HG03066 (cell line): ENCODE measurements at regions not wholly inside any gene's neighbourhood (a gene's known extent, or its start where the extent isn't known, plus 50 kb on each side); places are given as distances from the start of the nearest gene placed in this dataset.
"Not testable (repeated sequence)": the region's sequence is repeated elsewhere in the genome, so short reads cannot be mapped to it uniquely, and the experiment has no call there.

Experiments
- ATAC-seq: cut with Tn5 transposase; IDR thresholded peaks from one replicate; pipeline ENCODE4 v1.9.1; 2021; ENCODE audit warnings: low read depth; ENCODE audit not compliant: unreplicated experiment

DNA sequence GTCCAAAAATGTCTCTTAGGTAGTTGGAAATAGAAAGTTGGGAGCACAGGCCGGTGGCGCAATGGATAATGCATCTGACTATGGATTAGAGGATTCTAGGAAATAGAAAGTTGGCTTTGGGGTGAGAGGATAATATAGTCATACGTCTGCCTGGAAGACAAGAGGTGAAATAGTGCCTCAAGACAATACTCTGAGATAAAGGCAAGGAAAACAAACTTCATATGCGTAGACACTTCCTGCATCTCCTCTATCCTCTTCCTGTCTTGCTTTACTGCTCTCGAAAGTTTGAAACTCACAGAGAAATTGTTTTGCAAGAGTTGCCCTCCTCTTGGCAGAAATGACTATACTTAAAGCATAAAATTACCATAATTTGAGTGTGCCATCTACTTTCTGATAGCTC is 153.2 kb upstream of the FBXL7 start:
- no peak for ATAC-seq

DNA sequence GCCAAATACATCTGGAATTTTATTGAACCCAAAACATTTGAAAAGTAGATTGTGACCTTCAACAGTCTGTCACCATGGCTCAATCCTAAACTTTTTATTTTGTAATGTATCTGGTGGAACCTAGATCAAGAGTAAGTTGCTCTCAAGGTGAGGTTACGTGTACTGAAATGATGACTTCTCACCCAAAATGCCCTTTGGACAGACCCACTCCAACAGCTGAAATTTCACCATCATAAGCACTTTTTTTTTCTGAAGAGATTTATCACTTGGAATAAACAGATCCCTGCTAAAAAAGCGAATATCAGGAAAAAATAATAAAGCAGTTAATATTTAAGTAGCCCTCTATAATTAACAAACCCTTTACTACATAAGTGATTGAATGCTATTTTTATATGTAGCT is 155.0 kb upstream of the FBXL7 start:
- ATAC-seq: no peak

DNA sequence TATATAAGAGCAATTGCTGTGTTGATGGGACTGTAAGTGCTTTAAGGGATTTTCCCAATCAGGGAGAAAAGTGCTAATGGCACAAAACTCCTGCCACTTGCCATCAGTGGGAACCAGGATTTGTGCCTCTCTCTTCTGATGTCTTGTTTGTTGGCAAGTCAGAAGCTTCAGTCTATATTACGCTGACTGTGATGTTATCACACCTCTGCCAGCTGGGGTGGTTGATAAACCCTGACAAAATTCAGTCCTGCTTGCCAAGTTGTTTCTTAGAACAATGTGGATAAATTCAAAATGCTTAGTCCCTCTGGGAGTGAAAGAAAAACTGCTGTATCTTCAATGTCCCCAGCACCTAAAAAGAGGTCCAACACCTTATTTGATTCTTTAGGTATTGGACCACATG is 161.4 kb upstream of the FBXL7 start:
- ATAC-seq: no peak

DNA sequence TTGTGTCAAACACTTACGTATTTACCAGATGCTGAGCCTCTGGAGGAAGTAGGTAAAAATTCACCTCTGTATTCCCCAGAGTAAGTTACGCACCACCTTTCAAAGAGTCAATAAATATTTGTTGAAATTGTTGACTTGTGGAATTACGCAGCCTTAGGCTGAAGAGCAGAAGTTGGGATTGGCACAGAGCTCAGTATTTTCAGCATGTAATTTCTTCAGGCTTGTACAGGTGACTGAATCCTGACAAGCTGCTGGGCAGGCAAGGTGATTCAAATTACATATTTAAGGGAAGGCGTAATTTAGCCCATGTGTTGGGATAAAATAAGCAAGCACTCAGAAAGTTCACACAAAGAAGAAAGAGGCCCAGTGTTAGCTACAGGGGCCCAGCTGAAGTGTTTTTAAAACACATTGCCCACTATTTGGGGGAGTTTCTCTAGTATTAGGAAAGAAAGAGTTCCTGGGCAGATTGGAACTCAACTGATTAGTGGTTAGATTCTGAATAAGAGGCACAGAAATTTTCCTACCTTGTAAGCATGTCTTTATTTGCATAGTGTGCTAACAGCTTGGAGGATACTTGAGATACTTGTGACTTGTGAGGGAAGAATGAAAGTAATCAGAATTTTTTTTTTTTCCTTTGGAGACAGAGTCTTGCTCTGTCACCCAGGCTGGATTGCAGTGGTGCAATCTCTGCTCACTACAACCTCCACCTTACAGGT is 165.3 kb upstream of the FBXL7 start:
- ATAC-seq: no peak

DNA sequence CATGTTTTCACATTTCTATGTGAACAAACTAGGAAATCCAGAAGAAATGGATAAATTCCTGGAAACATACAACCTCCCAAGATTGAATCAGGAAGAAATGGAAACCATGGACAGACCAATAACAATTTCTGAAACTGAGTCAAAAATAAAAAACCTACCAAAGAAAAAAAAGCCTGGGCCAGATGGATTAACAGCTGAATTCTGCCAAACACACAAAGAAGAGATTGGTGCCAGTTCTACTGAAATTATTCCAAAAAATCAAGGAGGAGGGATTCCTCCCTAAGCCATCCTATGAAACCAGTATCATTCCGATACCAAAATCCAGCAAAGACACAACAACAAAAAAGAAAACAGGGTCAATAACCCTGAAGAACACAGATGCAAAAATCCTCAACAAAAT is 166.9 kb upstream of the FBXL7 start:
- ATAC-seq: no peak

DNA sequence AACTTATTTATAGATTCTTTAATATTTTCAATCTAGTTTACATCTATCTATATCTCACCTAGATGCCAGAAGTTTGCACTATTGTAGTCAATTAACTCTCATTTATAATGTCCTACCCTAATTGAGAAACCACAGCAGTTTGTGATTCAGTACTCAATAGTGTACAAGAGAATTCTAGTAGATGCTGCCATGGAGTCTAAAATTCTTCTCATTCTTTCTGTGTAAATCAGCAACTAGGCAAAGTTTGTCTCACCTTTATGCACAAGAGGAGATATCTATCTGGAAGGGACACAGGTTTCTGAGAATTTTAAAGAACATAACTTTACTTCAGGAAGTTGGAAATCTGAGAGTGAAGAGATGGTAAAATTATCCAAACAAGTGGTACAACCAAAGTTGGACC is 173.0 kb upstream of the FBXL7 start:
- no peak for ATAC-seq

DNA sequence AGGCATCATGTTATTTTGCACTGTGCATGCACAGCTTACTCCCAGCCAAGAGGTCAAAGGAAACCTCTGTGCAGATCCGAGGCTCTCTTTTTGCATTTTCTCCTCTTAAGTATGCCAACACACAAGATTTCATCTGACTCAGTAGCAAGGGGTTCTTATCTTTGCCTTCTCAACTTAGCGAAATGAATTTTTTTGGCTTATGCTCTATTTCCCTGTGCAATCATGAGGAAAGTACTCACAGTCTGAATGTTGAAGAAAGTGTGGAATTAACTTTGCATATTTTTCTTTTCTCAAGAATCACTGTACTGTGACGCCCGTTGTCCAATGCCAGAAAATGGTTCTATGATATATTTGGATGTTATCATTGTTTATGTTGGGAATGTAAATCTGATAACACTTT is 173.5 kb upstream of the FBXL7 start:
- ATAC-seq: no peak

DNA sequence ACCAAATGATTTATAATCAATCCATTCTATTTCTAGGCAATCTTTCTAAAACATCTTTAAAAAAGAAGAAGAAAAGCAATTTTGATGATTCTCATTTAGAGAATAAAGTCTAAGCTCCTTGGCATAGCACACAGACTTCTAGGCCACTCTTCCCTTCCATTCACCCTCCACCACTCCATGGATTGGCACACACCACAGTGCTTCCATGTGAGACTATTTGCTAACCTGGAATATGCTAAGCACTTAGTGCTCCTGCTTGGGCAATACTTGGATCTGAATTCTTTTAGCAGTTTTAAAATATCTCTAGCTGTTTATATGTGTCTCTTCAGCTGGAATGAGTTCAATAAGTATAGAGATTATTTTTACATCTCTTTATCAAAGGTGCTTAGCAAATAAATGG is 177.6 kb upstream of the FBXL7 start:
- no peak for ATAC-seq

DNA sequence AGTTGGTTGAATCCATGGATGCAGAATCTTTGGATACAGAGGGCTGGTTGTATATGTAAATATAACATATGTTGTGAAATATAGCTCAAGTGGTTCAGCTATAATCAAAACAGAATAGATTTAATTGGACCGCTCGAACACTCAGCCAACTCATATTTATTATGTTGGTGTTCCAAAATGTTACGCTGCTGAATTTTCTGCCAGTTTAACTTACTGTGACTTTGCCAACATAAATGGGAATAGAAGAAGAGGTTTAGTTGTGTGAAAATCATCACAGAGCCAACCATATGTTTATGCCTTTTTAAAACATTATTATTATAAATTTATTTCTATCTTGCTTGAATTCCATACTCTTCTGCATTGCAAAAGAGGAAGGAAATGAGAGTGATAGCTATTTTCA is 178.2 kb upstream of the FBXL7 start:
- ATAC-seq: no peak

DNA sequence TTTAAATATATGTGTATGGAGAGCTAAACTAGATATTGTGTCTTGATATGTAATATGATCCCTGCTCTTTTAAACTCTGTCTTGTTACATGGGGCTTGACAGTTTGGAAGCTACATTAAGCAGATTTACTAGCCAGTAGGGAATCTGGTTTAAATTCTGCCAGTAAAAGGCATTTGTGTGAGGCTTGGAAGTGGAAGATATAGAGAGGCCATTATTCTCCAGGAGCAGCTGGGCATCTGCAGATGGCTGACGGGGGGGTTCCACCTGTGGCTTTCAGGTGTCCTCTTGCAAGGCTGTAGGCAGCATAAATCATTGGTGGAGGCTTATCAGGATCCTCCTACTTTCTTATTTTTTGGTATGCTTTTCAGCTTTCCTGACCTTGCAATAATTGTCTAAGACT is 179.1 kb upstream of the FBXL7 start:
- ATAC-seq: no peak

DNA sequence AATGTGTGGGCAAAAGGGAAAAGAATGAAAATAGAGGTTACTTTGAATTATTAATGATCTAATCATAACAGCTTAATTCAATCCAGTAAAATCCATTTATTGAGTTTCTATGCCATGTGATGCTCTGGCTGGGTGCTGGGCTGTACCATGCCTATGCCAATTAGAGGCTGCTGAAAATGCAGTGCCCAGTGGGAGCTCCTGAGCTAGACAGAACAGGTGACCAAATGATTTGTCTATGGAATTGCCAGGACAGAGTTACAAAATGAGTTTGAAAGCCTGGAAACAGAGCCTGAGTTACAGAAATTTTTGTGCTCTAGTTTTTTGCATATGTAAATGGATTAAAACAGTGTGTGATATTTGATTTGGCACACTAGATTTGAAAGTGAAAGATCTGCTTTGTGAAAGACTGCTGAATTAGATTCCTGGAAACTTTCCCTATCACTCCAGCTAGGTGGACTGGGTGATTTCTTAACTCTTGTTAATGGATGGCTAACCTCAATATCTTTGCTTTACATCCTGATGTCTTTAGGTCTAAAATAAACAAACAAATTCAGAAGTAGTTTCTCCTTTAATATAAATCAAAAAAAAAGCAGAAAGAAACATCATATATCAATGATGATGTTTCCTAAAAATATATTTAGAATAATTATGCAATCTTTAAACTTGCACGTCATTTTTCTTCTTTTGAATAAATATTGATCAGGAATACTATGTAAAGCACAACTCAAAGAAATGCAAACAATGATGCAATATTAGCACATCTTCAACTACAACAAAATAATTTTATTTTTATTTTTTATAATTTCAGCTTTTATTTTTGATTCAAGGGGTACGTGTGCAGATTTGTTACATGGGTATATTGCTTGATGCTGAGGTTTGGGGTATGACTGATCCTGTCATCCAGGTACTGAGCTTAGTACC is 194.8 kb upstream of the FBXL7 start:
- no peak for ATAC-seq

DNA sequence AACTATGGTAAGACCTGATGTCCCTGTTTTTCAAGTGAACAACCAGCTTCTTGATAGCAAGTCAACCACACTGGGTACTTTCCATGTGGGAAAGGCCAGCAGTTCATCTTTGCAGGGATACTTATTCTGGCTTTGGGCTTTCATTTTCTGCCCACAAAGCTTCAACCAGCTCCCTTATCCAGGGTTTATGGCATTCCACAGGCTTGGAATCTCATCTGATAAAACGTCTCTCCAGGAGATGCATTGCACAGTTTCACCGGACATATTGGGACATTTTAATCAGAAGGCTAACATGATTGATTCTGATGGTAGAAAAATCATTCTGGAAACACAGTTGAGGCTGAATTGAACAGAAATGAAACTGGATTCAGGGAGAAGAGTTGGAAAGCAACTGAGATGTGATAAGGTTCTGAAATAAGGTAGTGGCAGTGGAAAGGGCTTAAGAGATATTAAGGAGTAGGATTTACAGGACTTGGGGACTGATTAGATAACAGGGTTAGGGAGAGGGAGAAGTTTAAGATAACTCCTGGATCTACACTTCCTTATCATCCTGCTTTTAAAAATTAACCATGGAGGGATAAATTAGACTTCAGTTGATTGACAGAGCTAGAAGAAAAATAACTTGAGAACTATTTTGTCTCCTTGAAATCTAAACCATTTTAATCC is 195.8 kb upstream of the FBXL7 start:
- ATAC-seq: no peak

DNA sequence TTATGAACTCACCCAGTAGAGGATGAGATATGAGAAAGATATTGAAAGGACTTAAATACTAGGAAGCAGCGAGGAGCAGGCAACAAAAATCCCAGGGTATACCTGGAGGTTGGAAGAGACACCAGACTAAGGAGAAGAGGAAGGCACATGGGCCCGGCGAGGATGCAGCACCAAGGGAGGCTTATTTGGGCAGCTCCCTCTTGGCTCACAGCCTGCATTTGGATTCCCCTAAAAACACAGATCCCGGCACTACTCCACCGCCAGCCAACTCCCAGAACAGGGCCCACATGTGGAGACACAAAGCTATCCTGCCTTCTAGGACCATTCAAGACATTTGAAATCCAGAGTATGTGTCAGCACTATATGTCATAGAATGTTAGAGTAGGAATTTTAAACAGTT is 199.8 kb upstream of the FBXL7 start:
- ATAC-seq: no peak

DNA sequence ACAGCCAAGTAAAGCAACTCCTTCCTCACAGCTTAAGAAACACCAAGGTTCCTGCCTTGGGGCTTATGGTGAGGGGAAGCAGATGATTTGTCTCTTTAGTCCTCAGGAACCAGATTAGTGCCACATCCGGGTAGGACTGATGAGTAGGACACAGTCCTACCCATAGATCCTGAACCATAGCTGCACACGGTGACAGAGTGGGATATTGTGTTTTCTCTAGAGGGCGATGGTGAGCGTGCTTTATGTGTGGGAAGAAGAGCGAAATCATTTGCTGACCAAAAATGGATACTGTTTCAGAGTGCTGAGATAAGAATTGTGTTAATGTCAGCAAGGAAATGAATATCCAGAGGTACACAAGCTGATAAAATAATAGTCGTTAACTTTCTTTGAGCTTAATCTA is 209.0 kb upstream of the FBXL7 start:
- no peak for ATAC-seq

DNA sequence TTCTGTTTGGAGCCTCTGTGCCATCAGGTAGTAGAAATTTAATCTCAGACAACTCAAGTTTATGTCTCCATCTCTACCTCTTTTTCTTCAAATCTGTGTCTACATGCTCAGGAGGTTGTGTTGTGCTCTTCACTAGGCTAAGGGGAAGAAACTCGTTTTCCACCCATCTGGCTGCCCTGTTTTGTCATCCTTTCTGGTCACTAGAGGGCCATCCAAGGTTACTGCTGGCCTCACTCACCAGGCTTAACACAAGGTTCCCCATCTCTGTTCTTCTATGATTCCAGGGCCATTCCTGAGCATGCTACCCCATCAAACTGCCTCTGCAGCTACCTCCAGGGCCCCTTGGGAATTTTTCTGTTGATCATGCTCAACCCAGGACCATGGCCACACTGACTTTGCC is 213.3 kb upstream of the FBXL7 start:
- no peak for ATAC-seq

DNA sequence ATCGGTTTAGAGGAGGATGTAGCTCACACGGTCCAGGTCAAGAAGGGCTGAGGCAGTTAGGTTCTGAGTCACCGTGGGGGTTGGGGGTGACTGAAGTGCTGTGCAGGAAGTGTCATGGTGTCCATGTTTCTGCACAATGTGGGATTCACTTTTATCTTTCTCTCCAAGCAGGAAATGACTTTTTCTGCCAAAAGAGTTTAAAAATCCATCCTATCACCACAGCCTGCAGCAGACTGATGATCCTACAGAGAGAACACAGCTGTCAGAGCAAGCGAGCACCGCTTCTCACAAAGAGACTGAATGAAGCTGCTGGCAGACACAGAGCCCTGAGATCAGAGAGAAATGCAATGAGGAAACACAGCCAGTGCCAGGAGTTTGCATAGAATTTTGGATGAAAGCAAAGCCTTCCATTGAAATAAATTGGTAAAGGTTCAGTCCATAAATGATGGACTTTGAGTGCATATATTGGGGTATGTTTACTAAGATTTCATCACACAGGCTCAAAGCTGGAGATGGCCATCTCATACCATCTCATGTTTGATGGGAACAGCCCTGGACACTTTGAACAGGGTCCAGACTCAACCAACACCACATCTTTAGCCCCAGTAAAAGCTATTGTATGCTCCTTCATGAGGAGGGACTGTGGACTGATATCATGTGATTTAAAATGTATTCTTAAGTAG is 213.9 kb upstream of the FBXL7 start:
- no peak for ATAC-seq

DNA sequence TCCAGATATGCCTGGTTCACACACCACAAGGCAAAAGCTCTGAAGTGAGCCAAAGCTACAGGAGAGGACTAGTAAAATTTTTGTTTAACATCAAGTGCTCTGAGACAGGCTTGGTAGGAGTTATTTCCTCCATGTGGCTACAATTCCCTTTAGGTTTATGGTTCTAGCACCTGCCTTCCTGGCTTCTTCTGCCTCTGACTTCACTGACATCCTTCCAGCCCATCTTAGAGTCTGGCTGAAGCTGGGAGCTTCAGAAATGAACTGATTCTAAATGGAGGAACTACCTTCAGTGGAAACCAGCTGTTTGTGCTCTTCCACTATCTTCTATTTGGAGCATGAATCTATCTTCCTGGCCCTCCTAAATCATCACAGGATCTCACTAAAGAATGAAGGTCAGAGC is 215.3 kb upstream of the FBXL7 start:
- ATAC-seq: no peak

DNA sequence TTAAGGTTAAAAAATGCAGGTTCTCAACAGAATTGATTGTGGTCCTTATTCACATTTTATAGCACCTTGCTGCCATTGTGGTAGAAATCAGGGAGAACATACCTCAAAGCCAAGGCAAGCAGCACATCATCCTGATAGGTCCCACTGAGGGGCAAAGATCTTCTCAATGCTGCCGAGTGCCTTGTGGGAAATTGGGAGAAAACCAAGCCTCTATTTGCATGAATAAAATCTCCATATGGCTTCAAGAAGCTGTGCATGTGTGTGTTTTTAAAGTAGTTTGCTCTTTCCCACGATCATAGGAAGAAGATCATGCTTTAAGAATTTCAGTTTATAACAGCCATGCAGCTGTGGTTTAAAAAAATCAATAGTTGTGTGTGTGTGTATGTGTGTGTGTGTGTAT is 216.9 kb upstream of the FBXL7 start:
- ATAC-seq: no peak

DNA sequence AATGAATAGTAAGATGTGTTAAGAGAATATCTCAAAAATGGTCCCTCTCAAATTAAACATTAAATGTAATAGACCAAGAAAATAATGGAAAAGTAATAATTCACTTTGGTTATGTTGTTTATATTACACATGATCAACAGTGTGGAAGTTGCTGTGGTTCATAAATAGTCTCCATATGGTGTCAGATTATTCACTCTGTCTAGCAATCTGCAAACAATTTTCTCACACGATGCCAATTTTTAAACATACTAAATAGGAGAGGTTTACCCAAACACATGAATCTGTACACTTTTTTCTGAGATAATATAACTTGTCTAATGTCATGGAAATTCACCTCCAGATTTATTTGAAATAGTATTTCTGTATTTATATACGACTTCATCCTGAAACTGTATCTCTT is 217.4 kb upstream of the FBXL7 start:
- no peak for ATAC-seq

DNA sequence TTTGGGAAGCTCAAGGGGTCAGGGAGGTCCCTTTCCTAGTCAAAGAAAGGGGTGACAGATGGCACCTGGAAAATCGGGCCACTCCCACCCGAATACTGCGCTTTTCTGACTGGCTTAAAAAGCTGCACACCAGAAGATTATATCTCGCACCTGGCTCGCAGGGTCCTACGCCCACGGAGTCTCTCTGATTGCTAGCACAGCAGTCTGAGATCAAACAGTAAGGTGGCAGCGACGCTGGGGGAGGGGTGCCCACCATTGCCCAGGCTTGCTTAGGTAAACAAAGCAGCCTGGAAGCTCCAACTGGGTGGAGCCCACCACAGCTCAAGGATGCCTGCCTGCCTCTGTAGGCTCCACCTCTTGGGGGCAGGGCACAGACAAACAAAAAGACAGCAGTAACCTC is 228.4 kb upstream of the FBXL7 start:
- not testable (repeated sequence) for ATAC-seq

DNA sequence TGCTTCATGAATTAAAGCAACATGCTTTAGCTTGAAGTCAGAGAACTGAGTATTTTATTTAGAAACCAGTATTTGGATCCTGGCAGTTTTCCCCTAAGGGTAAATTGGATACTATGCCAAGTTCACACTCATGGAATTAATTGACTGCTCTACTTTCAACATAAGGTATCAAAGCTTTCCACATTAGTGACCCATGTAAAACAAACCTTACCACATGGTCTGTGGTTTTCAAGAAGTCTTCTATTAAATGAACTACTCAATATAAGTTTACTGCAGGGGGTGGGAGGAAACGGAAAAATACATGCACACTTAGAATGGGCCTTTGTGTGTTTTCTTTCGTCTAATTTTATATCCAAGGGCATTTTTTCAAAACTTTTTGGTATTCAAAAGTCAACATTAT is 232.0 kb upstream of the FBXL7 start:
- no peak for ATAC-seq
